KMS-11 (cell line): ENCODE measurements at regions not wholly inside any gene's neighbourhood (a gene's known extent, or its start where the extent isn't known, plus 50 kb on each side); places are given as distances from the start of the nearest gene placed in this dataset.

Source experiments
- H2AFZ ChIP-seq: fragments of 200-600 bp; sonication (generic); 2 replicates; pipeline ENCODE4 v1.6.1; 2016; ENCODE audit warnings: antibody characterized with exemption, mixed run types, low read depth
- H3K27ac ChIP-seq: fragments of 200-600 bp; sonication (generic); 2 replicates; pipeline ENCODE4 v1.6.1; 2016; ENCODE audit warnings: mild to moderate bottlenecking, mixed run types
- H3K27me3 ChIP-seq: fragments of 200-600 bp; sonication (generic); 2 replicates; pipeline ENCODE4 v1.6.1; 2017; ENCODE audit warnings: mild to moderate bottlenecking, low read depth, mixed run types, moderate library complexity; ENCODE audit not compliant: insufficient read depth
- H3K36me3 ChIP-seq: fragments of 200-600 bp; sonication (generic); 2 replicates; pipeline ENCODE4 v1.6.1; 2017; ENCODE audit warnings: mild to moderate bottlenecking, mixed run types; ENCODE audit not compliant: insufficient read depth
- H3K4me1 ChIP-seq: fragments of 200-600 bp; sonication (generic); 2 replicates; pipeline ENCODE4 v1.6.1; 2016; ENCODE audit warnings: mild to moderate bottlenecking, low read depth, mixed run types; ENCODE audit not compliant: poor library complexity, severe bottlenecking
- H3K4me2 ChIP-seq: fragments of 200-600 bp; sonication (generic); 2 replicates; pipeline ENCODE4 v1.7.0; 2016; ENCODE audit warnings: mild to moderate bottlenecking, mixed run types
- H3K4me3 ChIP-seq: fragments of 200-600 bp; sonication (generic); IDR thresholded peaks from 2 replicates; pipeline ENCODE4 v1.6.1; 2017; ENCODE audit warnings: low read depth, low read length, mixed read lengths; ENCODE audit not compliant: insufficient read depth
- H3K79me2 ChIP-seq: fragments of 200-600 bp; sonication (generic); 2 replicates; pipeline ENCODE4 v1.6.1; 2016; ENCODE audit warnings: low read depth, mixed run types; ENCODE audit not compliant: insufficient read depth
- H3K9ac ChIP-seq: fragments of 200-600 bp; sonication (generic); 2 replicates; pipeline ENCODE4 v1.6.1; 2016; ENCODE audit warnings: mild to moderate bottlenecking, mixed run types
- H4K20me1 ChIP-seq: fragments of 200-600 bp; sonication (generic); 2 replicates; pipeline ENCODE4 v1.6.1; 2016; ENCODE audit warnings: mild to moderate bottlenecking, mixed run types; ENCODE audit not compliant: insufficient read depth
- CTCF ChIP-seq: fragments of 200-600 bp; sonication (generic); conservative IDR thresholded peaks from 2 replicates; pipeline ENCODE4 v1.6.1; 2017; ENCODE audit warnings: low read depth, mild to moderate bottlenecking, antibody characterized with exemption, low read length, moderate library complexity, mixed read lengths

- H3K27me3 ChIP-seq, result no peaks in the 10 kb centered on the region
- H3K9ac ChIP-seq, result no peak overlapping the region
- H3K27ac ChIP-seq, result no peak overlapping the region
- H3K79me2 ChIP-seq, result no peaks in the 10 kb centered on the region
- no peak overlapping the region for H2AFZ ChIP-seq
- TF ChIP-seq CTCF, result no peak
- no peak overlapping the region for H3K4me2 ChIP-seq
- H4K20me1 ChIP-seq, result no peaks in the 10 kb centered on the region
- no peak overlapping the region for H3K4me3 ChIP-seq
- H3K36me3 ChIP-seq, result no peaks in the 10 kb centered on the region
- H3K4me1 ChIP-seq, result no peaks in the 10 kb centered on the region
Observed at GRCh38 chr15:62770111-62770660, 272.4 kb upstream of the TPM1 start.

- TF ChIP-seq CTCF, result no peak
- Histone ChIP-seq H3K9ac (no peak overlapping the region), H3K4me2 (no peak overlapping the region), H2AFZ (no peak overlapping the region), H3K36me3 (no peaks in the 10 kb centered on the region), H3K79me2 (no peaks in the 10 kb centered on the region), H4K20me1 (no peaks in the 10 kb centered on the region), H3K27me3 (no peaks in the 10 kb centered on the region), H3K4me1 (no peaks in the 10 kb centered on the region), H3K27ac (no peak overlapping the region), H3K4me3 (no peak overlapping the region)
Observed at GRCh38 chr15:62770752-62771151, 271.8 kb upstream of the TPM1 start.

- Histone ChIP-seq H3K36me3 (no peaks in the 10 kb centered on the region), H3K4me3 (no peak overlapping the region), H3K9ac (no peak overlapping the region), H2AFZ (no peak overlapping the region), H3K79me2 (no peaks in the 10 kb centered on the region), H4K20me1 (no peaks in the 10 kb centered on the region), H3K27ac (no peak overlapping the region), H3K4me2 (no peak overlapping the region), H3K27me3 (no peaks in the 10 kb centered on the region), H3K4me1 (no peaks in the 10 kb centered on the region)
- no peak for TF ChIP-seq CTCF
Observed at GRCh38 chr15:62771234-62771633, 271.3 kb upstream of the TPM1 start.

GRCh38 chr15:62773369-62774165 lies 269.0 kb upstream of the TPM1 start:
- Histone ChIP-seq H3K4me2 (no peak overlapping the region), H3K27me3 (no peaks in the 10 kb centered on the region), H3K27ac (no peak overlapping the region), H3K79me2 (no peaks in the 10 kb centered on the region), H4K20me1 (no peaks in the 10 kb centered on the region), H2AFZ (no peak overlapping the region), H3K9ac (no peak overlapping the region), H3K36me3 (no peaks in the 10 kb centered on the region), H3K4me1 (no peaks in the 10 kb centered on the region), H3K4me3 (no peak overlapping the region)
- TF ChIP-seq CTCF, result no peak
